Bronchial epithelial cell (primary cell): ENCODE measurements at regions not wholly inside any gene's neighbourhood (a gene's known extent, or its start where the extent isn't known, plus 50 kb on each side); places are given as distances from the start of the nearest gene placed in this dataset.

Experiments used
- DNase-seq: peaks from one replicate; pipeline ENCODE4 v3.0.0-alpha.2; 2010; ENCODE audit warnings: low read depth
- FAIRE-seq: peaks from 2 replicates; lab custom pipeline; 2011; peaks lifted over from hg19 to GRCh38; lab: Jason Lieb, UNC
- H3K27me3 ChIP-seq: 2 replicates; pipeline ENCODE4 v1.5.1; 2011; ENCODE audit warnings: low read length; ENCODE audit not compliant: control insufficient read depth, insufficient read depth
- H3K36me3 ChIP-seq: 2 replicates; pipeline ENCODE4 v1.5.1; 2011; ENCODE audit warnings: low read length; ENCODE audit not compliant: control insufficient read depth, insufficient read depth
- H3K4me3 ChIP-seq: 2 replicates; pipeline ENCODE4 v1.5.1; 2011; ENCODE audit warnings: mild to moderate bottlenecking, low read depth, low read length, control low read depth
- CTCF ChIP-seq: IDR thresholded peaks from 2 replicates; pipeline ENCODE4 v1.5.1; 2011; ENCODE audit warnings: mild to moderate bottlenecking, moderate library complexity, low read length, control low read depth, inconsistent platforms; ENCODE audit not compliant: insufficient read depth, severe bottlenecking

- Histone ChIP-seq H3K36me3 (no peaks in the 10 kb centered on the region), H3K4me3 (no peak overlapping the region), H3K27me3 (no peaks in the 10 kb centered on the region)
- TF ChIP-seq CTCF = no peak
- FAIRE-seq (no peak), DNase-seq (no peak)
These were observed 454.3 kb downstream of the TLE1 start for GRCh38 chr9:81234924-81235610.

- no peak for TF ChIP-seq CTCF
- FAIRE-seq (no peak), DNase-seq (no peak)
- H3K27me3 ChIP-seq = no peaks in the 10 kb centered on the region
- H3K36me3 ChIP-seq = no peaks in the 10 kb centered on the region
- no peak overlapping the region for H3K4me3 ChIP-seq
These were observed 458.3 kb downstream of the TLE1 start for GRCh38 chr9:81231011-81231410.

- DNase-seq (no peak), FAIRE-seq (no peak)
- H3K4me3 ChIP-seq = no peak overlapping the region
- TF ChIP-seq CTCF = no peak
- H3K27me3 ChIP-seq = no peaks in the 10 kb centered on the region
- H3K36me3 ChIP-seq = no peaks in the 10 kb centered on the region
These were observed 461.7 kb downstream of the TLE1 start for GRCh38 chr9:81227507-81228245.

- DNase-seq = peak; percentile 72
- Histone ChIP-seq H3K27me3 (no peaks in the 10 kb centered on the region), H3K36me3 (no peaks in the 10 kb centered on the region), H3K4me3 (no peak overlapping the region)
- FAIRE-seq = no peak
- TF ChIP-seq CTCF = no peak
These were observed 463.8 kb downstream of the TLE1 start for GRCh38 chr9:81225596-81225995.

GRCh38 chr9:81224166-81225081 lies 464.9 kb downstream of the TLE1 start:
- Histone ChIP-seq H3K27me3 (no peaks in the 10 kb centered on the region), H3K36me3 (no peaks in the 10 kb centered on the region), H3K4me3 (no peak overlapping the region)
- TF ChIP-seq CTCF = no peak
- no peak for DNase-seq
- no peak for FAIRE-seq
